CD4-positive, alpha-beta T cell treated with Interleukin-17A for 4 hours (primary cell): ENCODE measurements at regions not wholly inside any gene's neighbourhood (a gene's known extent, or its start where the extent isn't known, plus 50 kb on each side); places are given as distances from the start of the nearest gene placed in this dataset.

Source experiments
- DNase-seq: peaks from one replicate; pipeline ENCODE4 v3.0.0-alpha.2; 2020; ENCODE audit warnings: mixed read lengths

DNA sequence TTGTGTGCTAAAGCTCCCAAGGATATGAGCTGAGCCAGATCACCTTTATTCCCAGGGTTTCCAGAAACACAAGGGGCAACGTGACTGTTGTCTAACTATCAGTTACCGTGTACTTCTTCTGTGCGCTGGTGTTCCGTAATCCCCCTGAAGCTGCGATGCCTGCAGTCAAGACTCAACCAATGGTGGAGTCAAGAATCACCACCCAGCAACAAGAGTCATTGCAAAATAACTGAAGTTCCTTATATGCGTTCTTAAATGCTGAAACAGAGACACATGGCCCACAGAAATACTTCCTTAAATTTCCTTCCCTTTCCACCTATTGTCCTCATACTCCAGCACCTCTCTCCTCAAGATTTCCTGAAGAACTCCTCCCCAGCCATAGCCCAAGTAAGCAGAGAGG lies 200.2 kb downstream of the KATNAL1 start:
- DNase-seq = no peak

DNA sequence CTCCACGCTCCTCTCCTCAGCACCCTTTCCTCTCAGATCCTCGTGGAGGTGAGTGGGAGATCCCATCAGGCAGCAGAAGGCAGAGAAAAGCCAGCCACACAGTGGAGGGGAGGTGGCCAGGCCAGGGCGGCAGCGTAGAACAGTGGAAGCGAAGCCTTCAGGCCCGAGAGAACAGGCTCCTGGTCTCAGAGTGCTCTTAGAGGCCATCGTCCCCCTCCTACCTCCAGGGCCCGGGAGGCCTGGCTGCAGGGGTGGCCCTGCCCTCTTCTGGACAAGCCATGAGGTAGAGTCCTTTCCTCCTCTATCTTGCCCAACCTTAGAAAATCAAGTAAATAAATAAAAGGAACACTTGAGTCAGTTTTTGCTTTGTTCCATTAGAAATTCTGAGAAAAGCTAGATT lies 202.0 kb downstream of the KATNAL1 start:
- no peak for DNase-seq

DNA sequence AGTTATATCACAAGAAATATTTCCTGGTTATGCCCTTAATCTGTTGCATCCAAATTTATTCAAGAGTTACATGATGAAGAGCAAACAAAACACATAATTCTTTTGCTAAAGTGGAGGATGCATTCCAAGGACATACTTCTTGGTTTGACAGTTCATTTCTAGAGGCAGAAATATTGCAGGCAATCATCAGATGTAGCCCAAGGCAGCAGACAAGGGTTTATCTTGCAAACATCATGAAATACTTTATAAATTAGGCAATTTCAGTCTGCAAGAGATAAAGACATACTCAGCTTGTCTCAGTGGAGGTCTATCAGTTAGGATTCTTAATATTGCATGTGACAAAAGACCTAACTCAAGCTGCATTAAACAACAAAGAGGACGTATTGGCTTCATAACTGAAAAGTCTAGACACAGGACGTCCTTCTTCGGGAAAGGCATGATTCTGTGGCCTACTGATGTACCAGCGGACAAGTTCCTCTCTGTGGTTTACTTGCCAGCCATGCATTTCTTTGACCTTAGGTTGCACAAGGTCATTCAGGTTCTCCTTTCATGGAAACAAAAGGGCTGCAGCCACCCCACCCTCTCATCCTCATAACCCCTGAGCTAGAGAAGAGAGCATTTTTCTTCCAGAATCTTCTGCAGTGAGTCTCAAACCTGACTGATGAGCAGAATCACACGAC lies 204.1 kb downstream of the KATNAL1 start:
- no peak for DNase-seq

DNA sequence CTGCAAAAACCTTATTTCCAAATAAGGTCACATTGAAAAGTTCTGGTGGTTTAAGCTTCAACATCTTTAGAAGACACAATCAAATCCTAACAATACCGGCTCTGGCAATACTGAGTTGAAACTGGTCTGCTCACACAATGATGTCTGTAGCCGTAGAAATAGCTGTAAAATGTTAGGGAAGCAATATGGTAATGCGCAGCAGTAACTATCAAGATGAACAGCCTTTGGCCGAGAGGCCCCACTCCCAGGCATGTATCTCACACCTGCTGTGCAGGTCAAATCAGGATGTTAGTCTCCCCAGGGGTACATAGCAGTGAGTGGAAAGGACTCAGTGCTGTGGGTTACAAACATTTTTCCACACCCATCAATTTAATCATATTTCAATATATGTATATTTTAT lies 207.1 kb downstream of the KATNAL1 start:
- DNase-seq = no peak

DNA sequence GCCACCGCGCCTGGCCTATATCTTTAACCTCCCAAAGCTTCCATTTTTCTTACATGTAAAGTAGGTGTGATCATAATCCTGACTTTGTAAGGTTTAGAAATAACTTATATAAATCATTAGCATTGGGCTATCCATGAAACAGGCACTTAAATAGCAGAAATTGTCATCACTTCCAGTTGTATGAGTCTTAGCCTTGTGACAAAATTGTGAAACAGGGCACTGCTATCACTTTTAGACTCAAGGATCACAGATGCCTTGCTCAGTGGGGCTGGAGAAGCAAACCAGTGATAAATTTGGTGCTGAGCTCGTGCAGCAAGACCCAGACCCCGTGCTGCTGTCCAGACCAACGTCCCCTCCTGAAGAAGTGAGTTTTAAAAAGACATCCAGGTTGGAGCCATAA lies 209.7 kb downstream of the KATNAL1 start:
- DNase-seq = no peak

DNA sequence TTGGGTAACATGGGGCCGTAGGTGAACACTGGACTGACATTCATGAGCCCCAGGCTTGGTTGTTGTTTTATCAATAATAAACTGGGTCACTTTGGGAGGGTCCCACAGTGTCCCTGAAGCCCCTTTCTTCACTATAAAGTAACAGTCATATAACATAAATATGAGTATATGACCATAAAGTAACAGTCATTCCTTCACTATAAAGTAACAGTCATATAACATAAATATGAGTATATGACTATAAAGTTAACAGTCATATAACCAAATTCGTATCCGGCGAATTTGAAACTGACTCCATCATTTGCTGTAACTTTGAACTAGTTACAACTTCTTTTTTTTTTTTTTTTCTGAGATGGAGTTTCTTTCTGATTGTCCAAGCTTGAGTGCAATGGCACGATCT lies 210.3 kb downstream of the KATNAL1 start:
- DNase-seq = no peak

DNA sequence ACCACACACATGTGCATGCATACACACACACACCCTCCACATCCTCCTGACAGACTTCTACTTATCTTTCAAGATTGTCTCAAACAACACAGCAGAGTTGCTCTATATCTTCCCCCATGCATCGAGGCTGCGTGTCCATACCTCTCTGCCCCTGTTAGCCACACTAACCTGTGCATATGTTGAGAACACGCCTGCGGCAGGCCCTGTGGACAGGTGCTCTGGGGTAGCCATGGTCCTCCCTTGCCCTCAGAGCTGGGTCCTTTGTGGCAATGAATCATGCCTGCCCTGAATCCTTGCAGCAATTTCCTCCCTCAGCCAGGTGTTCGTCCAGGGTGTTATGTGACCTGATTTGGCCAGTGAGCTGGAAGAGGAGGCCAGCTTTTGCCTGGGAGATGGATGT lies 213.3 kb downstream of the KATNAL1 start:
- no peak for DNase-seq

DNA sequence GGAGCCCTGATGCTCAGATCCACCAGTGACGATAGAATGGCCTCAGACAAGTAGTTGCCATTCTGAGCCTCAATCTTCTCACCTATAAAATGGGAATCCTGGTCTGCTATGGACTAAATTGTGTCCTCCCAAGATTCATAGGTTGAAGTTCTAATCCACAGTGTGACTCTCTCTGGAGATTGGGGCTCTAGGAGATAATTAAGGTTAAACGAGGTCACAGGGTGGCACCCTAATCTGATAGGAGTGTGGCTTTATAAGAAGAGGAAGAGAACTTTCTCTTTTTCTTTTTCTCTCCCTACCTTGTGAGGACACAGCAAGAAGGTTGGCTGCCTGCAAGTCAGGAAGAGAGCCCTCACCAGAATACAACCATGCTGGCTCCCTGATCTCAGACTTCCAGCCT lies 214.1 kb downstream of the KATNAL1 start:
- DNase-seq = no peak

DNA sequence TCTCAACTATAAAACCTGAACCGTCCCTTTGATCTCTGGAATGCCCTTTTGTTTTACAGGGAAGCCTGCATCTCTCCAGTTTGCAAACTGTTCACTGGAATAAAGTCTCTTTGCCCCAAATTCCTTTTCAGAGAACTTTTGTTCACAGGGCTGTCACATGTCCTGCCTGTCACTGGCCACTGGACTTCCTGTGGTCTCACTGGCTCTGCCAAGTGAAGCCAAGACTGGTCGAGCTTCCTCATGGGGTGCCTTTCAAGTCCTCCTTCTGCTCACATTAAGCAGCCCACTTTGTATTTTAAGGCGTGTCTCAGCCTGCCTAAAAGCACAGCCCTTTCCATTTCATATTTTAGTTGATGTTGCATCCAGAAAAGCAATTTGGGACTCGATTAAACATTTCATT lies 215.7 kb downstream of the KATNAL1 start:
- DNase-seq = no peak

DNA sequence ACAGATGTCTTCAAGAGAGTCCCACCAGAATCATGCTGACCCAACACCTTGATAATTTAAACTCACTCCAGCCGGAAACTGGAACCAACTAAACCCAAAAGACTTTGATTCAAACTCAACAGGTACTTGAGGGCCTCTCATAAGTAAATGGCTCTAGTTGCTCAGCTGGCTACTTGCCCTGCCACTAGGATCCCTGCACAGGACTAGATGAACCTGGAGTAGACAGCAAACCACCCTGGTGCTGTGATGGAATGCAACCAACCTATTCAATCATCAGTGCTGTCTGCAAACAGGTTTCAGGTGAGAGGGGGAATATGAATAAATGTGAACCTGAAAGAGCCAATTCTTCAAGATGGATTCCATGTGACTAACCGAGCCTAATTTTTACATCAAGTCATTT lies 216.3 kb downstream of the KATNAL1 start:
- no peak for DNase-seq

DNA sequence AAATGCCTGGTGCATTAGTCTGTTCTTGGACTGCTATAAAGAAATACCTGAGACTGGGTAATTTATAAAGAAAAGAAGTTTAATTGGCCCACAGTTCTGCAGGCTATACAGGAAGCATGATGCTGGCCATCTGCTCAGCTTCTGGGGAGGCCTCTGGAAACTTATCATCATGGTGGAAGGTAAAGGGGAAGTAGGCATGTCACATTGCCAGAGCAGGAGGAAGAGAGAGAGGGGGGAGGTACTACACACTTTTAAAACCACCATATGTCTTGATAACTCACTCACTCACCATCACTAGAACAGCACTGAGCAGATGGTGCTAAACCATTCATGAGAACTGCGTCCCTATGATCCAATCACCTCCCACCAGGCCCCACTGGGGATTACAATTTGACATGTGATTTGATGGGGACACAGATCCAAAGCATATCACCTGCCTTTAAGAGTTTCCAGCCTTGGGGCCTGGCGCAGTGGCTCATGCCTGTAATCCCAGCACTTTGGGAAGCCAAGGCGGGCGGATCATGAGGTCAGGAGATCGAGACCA lies 219.0 kb downstream of the KATNAL1 start:
- no peak for DNase-seq

DNA sequence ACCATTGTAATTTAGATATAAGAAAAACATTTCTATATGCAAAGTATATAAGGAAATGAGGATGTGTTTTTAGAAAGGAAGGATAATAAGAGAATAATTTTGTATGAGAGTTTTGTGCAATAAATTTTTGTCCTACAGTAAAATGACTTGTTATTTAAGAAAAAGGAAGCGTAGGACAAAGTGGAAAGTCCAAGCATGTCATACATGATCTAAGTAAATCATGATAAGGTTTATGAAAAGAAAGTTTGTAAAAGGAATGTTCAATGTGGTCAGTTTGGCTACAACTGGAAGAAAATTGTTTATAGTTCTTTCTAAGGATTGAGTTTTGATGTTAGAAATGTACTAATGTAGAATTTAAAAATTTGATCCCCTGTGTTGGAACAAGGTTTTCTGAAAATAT lies 222.3 kb downstream of the KATNAL1 start:
- no peak for DNase-seq

DNA sequence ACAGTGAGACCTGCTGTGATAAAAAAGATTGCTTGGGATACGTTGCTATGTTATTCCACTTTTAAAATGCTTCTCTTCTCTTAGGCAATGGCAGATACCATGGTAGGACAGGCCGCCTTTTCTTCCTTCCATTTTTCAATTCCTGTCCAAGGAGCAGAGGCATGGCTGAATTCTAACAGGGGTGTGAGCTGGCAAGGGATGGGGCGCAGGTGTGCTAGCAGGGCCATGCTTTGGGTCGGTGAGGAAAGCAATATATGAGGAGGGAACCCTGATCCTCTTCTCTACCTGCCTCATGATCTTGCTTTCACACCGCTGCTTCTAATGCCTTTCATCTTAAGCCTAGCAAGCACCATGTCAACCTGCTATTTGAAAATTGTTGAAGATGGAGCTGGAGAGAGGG lies 225.0 kb downstream of the KATNAL1 start:
- no peak for DNase-seq

DNA sequence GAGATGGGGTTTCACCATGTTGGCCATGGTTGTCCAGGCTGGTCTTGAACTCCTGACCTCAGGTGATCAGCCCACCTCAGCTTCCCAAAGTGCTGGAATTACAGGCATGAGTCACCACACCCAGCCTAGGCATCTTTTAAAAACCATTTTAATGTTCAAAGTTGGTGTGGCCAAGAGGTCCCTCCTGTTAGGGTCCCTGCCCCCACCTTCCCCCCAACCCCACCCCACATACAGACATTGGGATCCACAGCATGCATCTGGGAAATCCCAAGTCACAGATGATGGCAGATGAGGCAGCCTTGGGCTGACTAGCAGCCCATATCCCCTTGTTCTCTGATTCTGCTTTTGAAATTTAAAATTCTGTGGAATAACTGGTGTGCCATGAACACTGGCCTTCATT lies 226.0 kb downstream of the KATNAL1 start:
- no peak for DNase-seq

DNA sequence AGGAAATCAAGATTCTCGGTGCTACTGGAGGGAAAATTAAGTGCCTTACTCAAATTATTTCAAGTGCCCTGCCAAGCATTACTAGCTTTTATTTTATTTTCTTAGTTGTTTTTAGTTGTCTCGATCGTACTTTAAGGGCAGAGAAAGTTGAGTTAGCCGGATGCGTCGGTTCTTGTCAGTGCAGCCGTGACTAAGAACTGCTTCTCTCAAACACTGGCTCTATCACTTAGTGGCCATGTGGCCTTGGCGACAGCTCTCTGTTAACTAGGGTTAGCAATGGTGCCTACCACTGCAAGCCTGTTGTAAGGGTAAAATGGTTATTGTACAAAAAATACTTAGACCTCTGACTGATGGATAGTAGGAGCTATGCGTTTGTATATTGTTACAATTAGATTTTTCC lies 227.8 kb downstream of the KATNAL1 start:
- no peak for DNase-seq

DNA sequence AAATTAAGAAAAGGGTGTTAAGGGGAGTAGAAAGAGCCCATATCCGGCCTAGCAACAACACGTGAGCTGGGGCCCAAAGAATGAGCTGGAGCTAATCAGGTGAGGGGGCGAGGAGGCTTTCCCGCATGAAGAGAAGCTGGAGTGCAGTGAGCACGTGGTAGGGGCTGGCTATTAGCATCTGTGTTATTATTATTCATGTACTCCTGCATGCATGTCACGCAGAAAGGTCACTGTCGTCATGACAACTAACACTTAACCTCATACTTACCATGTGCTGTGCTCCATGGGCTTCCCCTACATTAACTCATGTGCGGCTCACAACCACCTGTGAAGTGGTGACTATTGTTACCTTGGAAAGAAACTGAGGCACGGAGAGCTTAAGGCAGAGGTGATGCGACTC lies 227.6 kb upstream of the UBL3 start:
- DNase-seq = no peak

DNA sequence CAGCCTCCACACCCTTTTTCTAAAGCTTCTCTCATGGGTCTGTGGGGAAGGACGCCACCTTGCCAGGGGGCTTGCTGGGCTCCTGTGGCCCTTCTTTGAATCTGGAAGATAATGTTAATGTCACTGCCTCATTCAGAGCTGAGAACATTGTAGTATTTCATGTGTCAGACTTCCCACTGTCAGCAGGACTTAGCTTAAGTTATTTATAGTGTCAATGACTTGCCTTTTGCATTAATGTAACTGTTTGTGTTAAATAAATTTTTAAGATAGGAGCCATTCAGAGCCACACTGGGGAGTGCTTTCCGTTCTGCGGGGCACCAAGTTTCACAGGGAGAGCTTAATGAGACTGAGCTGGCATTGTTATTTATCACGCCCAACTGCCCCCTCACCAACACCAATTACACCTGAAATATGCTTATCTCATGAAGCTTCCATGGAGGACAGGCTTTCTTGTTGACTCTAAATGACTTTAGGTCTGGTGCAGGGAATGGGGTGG lies 226.9 kb upstream of the UBL3 start:
- DNase-seq = no peak

DNA sequence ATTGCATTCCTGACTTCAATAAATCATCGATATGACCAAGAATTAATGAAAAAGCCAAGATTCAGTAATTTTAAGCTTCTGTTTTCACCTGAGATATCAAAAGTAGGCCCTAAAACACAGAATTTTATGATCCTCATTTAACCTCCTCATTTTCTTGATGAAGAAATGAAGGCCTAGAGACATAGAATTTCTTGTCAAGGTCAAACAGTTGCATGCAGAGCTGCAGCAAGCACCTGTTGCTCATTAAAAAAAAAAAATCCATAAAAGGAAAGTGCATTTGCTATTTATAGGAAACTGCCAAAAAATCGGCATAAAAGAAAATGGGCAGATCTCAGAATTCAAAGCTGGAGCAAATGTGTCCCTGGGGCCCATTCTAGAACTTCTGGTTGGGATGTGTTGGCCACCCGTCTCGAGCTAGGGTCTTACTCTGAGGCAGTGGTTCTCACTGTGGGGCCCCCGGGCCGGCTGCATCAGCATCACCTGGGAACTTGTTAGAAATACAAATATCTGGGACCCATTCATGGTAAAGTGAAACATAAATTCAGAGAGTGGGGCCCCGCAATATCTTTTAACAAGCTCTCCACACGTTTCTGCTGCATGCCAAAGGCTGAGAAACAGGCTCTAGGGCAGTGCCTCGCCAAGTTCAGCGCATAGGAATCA lies 224.7 kb upstream of the UBL3 start:
- no peak for DNase-seq

DNA sequence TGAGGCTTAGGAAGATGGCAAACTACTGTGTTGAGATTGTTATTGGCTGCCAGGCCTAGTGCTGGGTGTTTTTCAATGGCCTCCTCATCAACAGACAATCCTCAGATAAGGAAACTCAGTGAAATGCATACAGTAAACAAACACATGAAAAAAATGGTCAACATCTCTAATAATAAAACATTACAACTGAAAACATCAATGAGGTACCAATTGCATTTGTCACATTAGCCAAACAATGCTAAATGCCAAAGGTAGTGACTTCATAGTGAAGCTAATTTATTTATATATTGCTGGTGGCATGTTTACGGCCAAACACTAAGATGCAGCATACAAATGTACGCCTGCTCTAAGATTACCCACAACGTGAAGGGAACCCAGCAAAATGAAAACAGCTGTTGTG lies 224.0 kb upstream of the UBL3 start:
- DNase-seq = no peak

DNA sequence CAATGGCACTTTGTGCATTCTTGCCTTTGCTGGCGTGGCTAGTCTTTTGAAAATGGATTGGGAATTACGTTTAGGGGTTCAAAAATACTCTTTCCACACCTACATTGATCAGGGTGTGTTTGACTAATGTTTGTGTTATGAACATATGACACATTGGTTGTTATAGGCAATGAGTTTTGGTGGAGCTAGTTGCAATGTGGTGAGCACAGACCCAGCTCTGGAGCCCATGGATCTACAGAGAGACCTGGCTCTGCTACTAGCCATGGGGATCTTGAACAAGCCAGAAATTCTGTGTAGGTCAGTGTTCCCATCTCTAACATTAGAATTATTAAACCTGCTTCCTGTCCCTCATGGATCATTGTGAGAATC lies 222.4 kb upstream of the UBL3 start:
- DNase-seq = no peak

DNA sequence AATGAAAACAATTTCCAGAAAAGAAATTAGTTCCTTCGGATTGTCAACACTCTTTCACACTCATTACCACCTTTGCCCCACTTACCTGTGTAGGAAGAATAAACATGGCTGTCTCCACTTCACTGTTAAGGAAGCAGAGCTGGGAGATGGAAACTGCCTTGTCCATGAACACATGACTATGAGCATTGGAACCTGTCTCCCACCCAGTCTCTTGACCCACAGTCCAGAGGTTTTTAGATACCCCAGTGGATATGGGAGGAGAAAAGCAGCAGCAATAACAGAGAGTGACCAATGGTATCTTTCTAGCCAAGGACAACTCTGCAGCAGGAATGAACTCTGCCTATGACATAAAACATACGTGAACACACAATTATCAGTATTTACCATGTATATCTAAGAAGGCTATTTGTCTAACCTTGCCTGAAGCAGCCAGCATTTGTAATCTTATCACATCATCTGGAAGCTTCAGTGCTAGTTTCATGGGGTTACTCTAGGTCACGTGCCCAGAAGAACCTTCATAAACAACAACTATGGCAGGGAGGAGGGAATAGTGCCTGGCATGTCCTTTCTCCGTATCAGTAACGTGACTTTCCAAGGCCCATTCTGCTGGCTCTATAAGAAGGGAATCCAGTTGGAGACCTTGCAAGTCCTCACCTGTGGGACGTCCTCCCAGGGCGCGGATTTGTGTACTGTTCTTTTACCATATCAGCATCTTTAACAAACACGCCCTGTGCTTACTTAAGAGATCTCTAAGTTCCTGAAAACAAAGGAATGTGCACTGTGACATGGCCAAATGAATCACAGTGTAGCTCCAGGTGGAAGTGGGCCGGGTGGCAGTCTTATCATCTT lies 221.8 kb upstream of the UBL3 start:
- DNase-seq = no peak

DNA sequence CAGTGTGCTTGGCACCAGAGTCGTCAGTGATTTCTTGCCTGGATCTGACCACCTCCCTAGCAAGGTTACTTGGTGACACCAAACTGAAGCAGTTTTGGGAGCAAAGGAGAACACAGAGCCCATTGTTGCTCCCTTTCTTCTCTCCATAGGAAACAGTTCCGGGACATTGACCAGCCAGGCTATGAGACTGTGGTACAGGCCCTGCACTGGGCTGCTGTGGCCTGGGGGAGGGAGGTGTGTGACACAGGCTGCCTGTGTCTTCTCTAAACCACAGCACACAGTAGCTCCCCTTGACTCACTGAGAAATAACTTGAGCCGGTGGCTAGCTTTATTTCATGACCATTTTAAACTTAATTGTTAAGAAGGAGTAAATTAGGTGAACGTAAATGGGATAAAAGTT lies 214.8 kb upstream of the UBL3 start:
- no peak for DNase-seq

DNA sequence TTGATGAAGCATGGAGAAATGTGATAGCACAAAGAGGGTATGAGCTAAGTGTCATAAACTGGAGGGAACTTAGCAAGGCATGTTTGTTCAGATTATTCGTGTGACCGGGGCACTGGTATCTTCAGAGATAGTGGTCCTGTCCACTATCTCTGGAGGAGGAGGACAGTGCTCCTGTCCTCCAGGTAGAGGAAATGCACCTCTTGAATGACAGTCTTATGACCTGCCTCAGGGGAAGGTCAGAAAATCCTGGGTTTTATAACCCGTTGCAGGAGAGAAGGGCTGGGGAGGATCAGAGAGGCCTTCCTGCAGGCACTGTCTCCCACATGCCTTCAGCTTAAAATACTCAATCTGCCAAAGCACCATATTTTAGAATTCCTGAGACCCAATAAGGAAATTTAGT lies 213.5 kb upstream of the UBL3 start:
- DNase-seq = no peak

DNA sequence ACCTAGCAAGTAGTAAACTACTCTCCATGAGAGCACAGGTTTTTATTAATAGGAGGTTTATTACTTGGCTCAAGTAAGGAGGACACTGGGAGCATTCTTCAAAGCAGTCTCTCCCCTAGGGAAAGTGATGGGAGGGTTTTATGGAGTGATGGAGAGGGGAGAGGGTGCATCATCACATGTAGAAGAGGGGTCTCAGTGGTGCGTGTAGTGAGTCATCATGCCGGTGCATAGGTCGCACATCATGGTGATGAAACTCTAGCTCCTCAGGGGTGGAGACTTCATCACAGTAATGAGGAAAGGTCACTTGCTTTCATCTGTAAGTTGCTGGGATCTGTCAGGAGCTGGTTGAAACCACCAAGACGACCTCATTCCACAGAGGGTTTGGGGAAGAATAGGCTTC lies 210.8 kb upstream of the UBL3 start:
- DNase-seq = no peak
